Esophagus muscularis mucosa (tissue), 4 donors: ENCODE measurements at regions not wholly inside any gene's neighbourhood (a gene's known extent, or its start where the extent isn't known, plus 50 kb on each side); places are given as distances from the start of the nearest gene placed in this dataset.

Source experiments
- CTCF ChIP-seq, 3 experiments: fragments of 200-600 bp in 2 of 3; fragments of 450-650 bp in 1 of 3; sonication (generic) in 2 of 3; IDR thresholded peaks; one replicate each; pipeline ENCODE4 v1.5.1; 2017 to 2019; ENCODE audit warnings: antibody characterized with exemption in 3 of 3, mild to moderate bottlenecking in 2 of 3, moderate library complexity in 1 of 3
- EP300 ChIP-seq: sonication (generic); formaldehyde crosslinking; IDR thresholded peaks from one replicate; pipeline ENCODE4 v1.6.1; 2017; ENCODE audit warnings: antibody characterized with exemption
- POLR2A ChIP-seq: fragments of 450-650 bp; IDR thresholded peaks from one replicate; pipeline ENCODE4 v1.6.1; 2017; ENCODE audit warnings: antibody characterized with exemption, moderate library complexity, mild to moderate bottlenecking, low read depth
- POLR2AphosphoS5 ChIP-seq, 2 donors: sonication (generic); formaldehyde crosslinking; IDR thresholded peaks; one replicate each; pipeline ENCODE4 v1.6.1; 2017; ENCODE audit warnings: antibody characterized with exemption in 2 of 2

- no peak for TF ChIP-seq POLR2A
- TF ChIP-seq CTCF (IDR thresholded peaks at IDR 0.05) = no peak
- no peak for TF ChIP-seq POLR2AphosphoS5 (IDR thresholded peaks at IDR 0.05)
- no peak for TF ChIP-seq EP300
Observed at GRCh38 chr1:77620273-77620672, 62.2 kb downstream of the ZZZ3 start.
